ENCODE measurements at regions not wholly inside any gene's neighbourhood (a gene's known extent, or its start where the extent isn't known, plus 50 kb on each side); places are given as distances from the start of the nearest gene placed in this dataset.

GRCh38 chr4:144868309-144868708, 222.4 kb downstream of the HHIP start:
- Mint-ChIP-seq H3K27ac (no peak overlapping the region), H3K4me3 (no peak overlapping the region), H3K36me3 (no peaks in the 10 kb centered on the region), H3K27me3 (no peaks in the 10 kb centered on the region), H3K4me1 (no peaks in the 10 kb centered on the region), H3K9me3 (peaks cover 0 to 15% (median 8%) of the 10 kb centered on the region in 7 donors)
- H3K27ac ChIP-seq (ENCODE audit: insufficient read depth, low read length, poor library complexity, severe bottlenecking): no peak overlapping the region
- DNase-seq (no peak), ATAC-seq (ENCODE audit: low read depth in 2 of 2) (no peak)
- no peaks in the 10 kb centered on the region for H3K9me3 ChIP-seq (ENCODE audit: control insufficient read depth in 2 of 2, low read length in 2 of 2)
- H3K27me3 ChIP-seq (ENCODE audit: control insufficient read depth, insufficient read depth, low read length): no peaks in the 10 kb centered on the region
- no peaks in the 10 kb centered on the region for H3K36me3 ChIP-seq (ENCODE audit: control insufficient read depth, insufficient read depth, low read length)
- H3K4me3 ChIP-seq (ENCODE audit: low read depth, low read length): no peak overlapping the region
- H3K4me1 ChIP-seq (ENCODE audit: control insufficient read depth, insufficient read depth, low read length, poor library complexity, severe bottlenecking): no peaks in the 10 kb centered on the region

- H3K4me1 Mint-ChIP-seq: peaks cover 0 to 4% (median 0%) of the 10 kb centered on the region in 4 donors
- H3K9me3 ChIP-seq (ENCODE audit: control insufficient read depth in 2 of 2, low read length in 2 of 2): no peaks in the 10 kb centered on the region
- no peak overlapping the region for H3K27ac ChIP-seq (ENCODE audit: insufficient read depth, low read length, poor library complexity, severe bottlenecking)
- no peaks in the 10 kb centered on the region for H3K36me3 Mint-ChIP-seq
- no peaks in the 10 kb centered on the region for H3K4me1 ChIP-seq (ENCODE audit: control insufficient read depth, insufficient read depth, low read length, poor library complexity, severe bottlenecking)
- no peak overlapping the region for H3K4me3 ChIP-seq (ENCODE audit: low read depth, low read length)
- no peaks in the 10 kb centered on the region for H3K27me3 Mint-ChIP-seq
- H3K4me3 Mint-ChIP-seq: no peak overlapping the region
- H3K9me3 Mint-ChIP-seq: peaks cover 0 to 9% (median 0%) of the 10 kb centered on the region in 7 donors
- H3K36me3 ChIP-seq (ENCODE audit: control insufficient read depth, insufficient read depth, low read length): no peaks in the 10 kb centered on the region
- H3K27me3 ChIP-seq (ENCODE audit: control insufficient read depth, insufficient read depth, low read length): no peaks in the 10 kb centered on the region
- H3K27ac Mint-ChIP-seq: no peak overlapping the region
- ATAC-seq (ENCODE audit: low read depth in 2 of 2) (no peak), DNase-seq (no peak)
These were observed 225.3 kb downstream of the ANAPC10 start for GRCh38 chr4:144872508-144873225.

GRCh38 chr4:144873226-144873990, 224.6 kb downstream of the ANAPC10 start:
- Mint-ChIP-seq H3K4me3 (no peak overlapping the region), H3K27ac (no peak overlapping the region)
- DNase-seq: no peak

GRCh38 chr4:144894573-144894972, 203.4 kb downstream of the ANAPC10 start:
- Mint-ChIP-seq H3K27ac (no peak overlapping the region), H3K4me3 (no peak overlapping the region), H3K36me3 (no peaks in the 10 kb centered on the region), H3K9me3 (peaks cover 0 to 8% (median 4%) of the 10 kb centered on the region in 7 donors), H3K27me3 (peaks cover 4% of the 10 kb centered on the region), H3K4me1 (no peaks in the 10 kb centered on the region)
- H3K36me3 ChIP-seq (ENCODE audit: control insufficient read depth, insufficient read depth, low read length): no peaks in the 10 kb centered on the region
- DNase-seq (no peak), ATAC-seq (ENCODE audit: low read depth in 2 of 2) (no peak)
- H3K4me1 ChIP-seq (ENCODE audit: control insufficient read depth, insufficient read depth, low read length, poor library complexity, severe bottlenecking): no peaks in the 10 kb centered on the region
- H3K4me3 ChIP-seq (ENCODE audit: low read depth, low read length): no peak overlapping the region
- H3K27me3 ChIP-seq (ENCODE audit: control insufficient read depth, insufficient read depth, low read length): no peaks in the 10 kb centered on the region
- no peaks in the 10 kb centered on the region for H3K9me3 ChIP-seq (ENCODE audit: control insufficient read depth in 2 of 2, low read length in 2 of 2)
- no peak overlapping the region for H3K27ac ChIP-seq (ENCODE audit: insufficient read depth, low read length, poor library complexity, severe bottlenecking)

More at GRCh38 chr4:144873226-144873990, 224.6 kb downstream of the ANAPC10 start:
- H3K4me3 ChIP-seq (ENCODE audit: low read depth, low read length): no peak overlapping the region
- Mint-ChIP-seq H3K9me3 (peaks cover 0 to 9% (median 0%) of the 10 kb centered on the region in 7 donors), H3K27me3 (no peaks in the 10 kb centered on the region), H3K4me1 (peaks cover 0 to 4% (median 0%) of the 10 kb centered on the region in 4 donors), H3K36me3 (no peaks in the 10 kb centered on the region)
- H3K4me1 ChIP-seq (ENCODE audit: control insufficient read depth, insufficient read depth, low read length, poor library complexity, severe bottlenecking): no peaks in the 10 kb centered on the region
- H3K27me3 ChIP-seq (ENCODE audit: control insufficient read depth, insufficient read depth, low read length): no peaks in the 10 kb centered on the region
- ATAC-seq (ENCODE audit: low read depth in 2 of 2): no peak
- no peaks in the 10 kb centered on the region for H3K36me3 ChIP-seq (ENCODE audit: control insufficient read depth, insufficient read depth, low read length)
- no peak overlapping the region for H3K27ac ChIP-seq (ENCODE audit: insufficient read depth, low read length, poor library complexity, severe bottlenecking)
- H3K9me3 ChIP-seq (ENCODE audit: control insufficient read depth in 2 of 2, low read length in 2 of 2): no peaks in the 10 kb centered on the region

GRCh38 chr4:144899393-144899792, 198.6 kb downstream of the ANAPC10 start:
- Mint-ChIP-seq H3K9me3 (peaks cover 0 to 12% (median 6%) of the 10 kb centered on the region in 7 donors), H3K27ac (no peak overlapping the region), H3K4me1 (no peaks in the 10 kb centered on the region), H3K36me3 (no peaks in the 10 kb centered on the region), H3K27me3 (peaks cover 4% of the 10 kb centered on the region), H3K4me3 (no peak overlapping the region)
- H3K27me3 ChIP-seq (ENCODE audit: control insufficient read depth, insufficient read depth, low read length): no peaks in the 10 kb centered on the region
- H3K27ac ChIP-seq (ENCODE audit: insufficient read depth, low read length, poor library complexity, severe bottlenecking): no peak overlapping the region
- no peaks in the 10 kb centered on the region for H3K4me1 ChIP-seq (ENCODE audit: control insufficient read depth, insufficient read depth, low read length, poor library complexity, severe bottlenecking)
- H3K9me3 ChIP-seq (ENCODE audit: control insufficient read depth in 2 of 2, low read length in 2 of 2): no peaks in the 10 kb centered on the region
- H3K4me3 ChIP-seq (ENCODE audit: low read depth, low read length): no peak overlapping the region
- no peaks in the 10 kb centered on the region for H3K36me3 ChIP-seq (ENCODE audit: control insufficient read depth, insufficient read depth, low read length)
- DNase-seq: no peak
- no peak for ATAC-seq (ENCODE audit: low read depth in 2 of 2)

GRCh38 chr4:144901141-144901540, 196.9 kb downstream of the ANAPC10 start:
- no peak overlapping the region for H3K27ac ChIP-seq (ENCODE audit: insufficient read depth, low read length, poor library complexity, severe bottlenecking)
- no peaks in the 10 kb centered on the region for H3K4me1 Mint-ChIP-seq
- H3K9me3 Mint-ChIP-seq: peaks cover 0 to 9% (median 0%) of the 10 kb centered on the region in 7 donors
- H3K9me3 ChIP-seq (ENCODE audit: control insufficient read depth in 2 of 2, low read length in 2 of 2): no peaks in the 10 kb centered on the region
- no peak overlapping the region for H3K4me3 Mint-ChIP-seq
- no peaks in the 10 kb centered on the region for H3K27me3 ChIP-seq (ENCODE audit: control insufficient read depth, insufficient read depth, low read length)
- H3K27me3 Mint-ChIP-seq: no peaks in the 10 kb centered on the region
- ATAC-seq (ENCODE audit: low read depth in 2 of 2): no peak
- H3K27ac Mint-ChIP-seq: no peak overlapping the region
- H3K36me3 ChIP-seq (ENCODE audit: control insufficient read depth, insufficient read depth, low read length): no peaks in the 10 kb centered on the region
- no peak overlapping the region for H3K4me3 ChIP-seq (ENCODE audit: low read depth, low read length)
- H3K4me1 ChIP-seq (ENCODE audit: control insufficient read depth, insufficient read depth, low read length, poor library complexity, severe bottlenecking): no peaks in the 10 kb centered on the region
- no peak for DNase-seq
- H3K36me3 Mint-ChIP-seq: no peaks in the 10 kb centered on the region

GRCh38 chr4:144902614-144903013, 195.4 kb downstream of the ANAPC10 start:
- H3K27me3 ChIP-seq (ENCODE audit: control insufficient read depth, insufficient read depth, low read length): no peaks in the 10 kb centered on the region
- H3K27ac ChIP-seq (ENCODE audit: insufficient read depth, low read length, poor library complexity, severe bottlenecking): no peak overlapping the region
- H3K4me3 Mint-ChIP-seq: no peak overlapping the region
- no peaks in the 10 kb centered on the region for H3K4me1 ChIP-seq (ENCODE audit: control insufficient read depth, insufficient read depth, low read length, poor library complexity, severe bottlenecking)
- H3K4me3 ChIP-seq (ENCODE audit: low read depth, low read length): no peak overlapping the region
- no peaks in the 10 kb centered on the region for H3K36me3 Mint-ChIP-seq
- H3K9me3 ChIP-seq (ENCODE audit: control insufficient read depth in 2 of 2, low read length in 2 of 2): no peaks in the 10 kb centered on the region
- no peaks in the 10 kb centered on the region for H3K36me3 ChIP-seq (ENCODE audit: control insufficient read depth, insufficient read depth, low read length)
- DNase-seq (no peak), ATAC-seq (ENCODE audit: low read depth in 2 of 2) (no peak)
- no peak overlapping the region for H3K27ac Mint-ChIP-seq
- H3K27me3 Mint-ChIP-seq: no peaks in the 10 kb centered on the region
- H3K9me3 Mint-ChIP-seq: peaks cover 0 to 9% (median 3%) of the 10 kb centered on the region in 7 donors
- no peaks in the 10 kb centered on the region for H3K4me1 Mint-ChIP-seq
